Epithelial cell of esophagus (primary cell): ENCODE measurements at regions not wholly inside any gene's neighbourhood (a gene's known extent, or its start where the extent isn't known, plus 50 kb on each side); places are given as distances from the start of the nearest gene placed in this dataset.
"Not testable (repeated sequence)": the region's sequence is repeated elsewhere in the genome, so short reads cannot be mapped to it uniquely, and the experiment has no call there.

Experiments
- DNase-seq: peaks from one replicate; pipeline ENCODE4 v3.0.0; 2010; ENCODE audit warnings: low read depth
- H3K4me3 ChIP-seq: 2 replicates; pipeline ENCODE4 v1.5.1; 2011; ENCODE audit warnings: mild to moderate bottlenecking, low read length, control low read depth
- CTCF ChIP-seq: IDR thresholded peaks from 2 replicates; pipeline ENCODE4 v1.5.1; 2011; ENCODE audit warnings: low read depth, mild to moderate bottlenecking, low read length, control low read depth, inconsistent platforms; ENCODE audit not compliant: insufficient read depth; ENCODE audit errors: missing control alignments

- no peak overlapping the region for H3K4me3 ChIP-seq
- no peak for TF ChIP-seq CTCF
- no peak for DNase-seq
These were observed 186.5 kb upstream of the SPRY2 start for GRCh38 chr13:80527400-80527799.

GRCh38 chr13:80524447-80525215, 183.7 kb upstream of the SPRY2 start:
- H3K4me3 ChIP-seq = no peak overlapping the region
- DNase-seq = peak; percentile 77
- no peak for TF ChIP-seq CTCF

- TF ChIP-seq CTCF = no peak
- H3K4me3 ChIP-seq = no peak overlapping the region
These were observed 182.2 kb upstream of the SPRY2 start for GRCh38 chr13:80523134-80523533.

GRCh38 chr13:80522463-80522862, 181.5 kb upstream of the SPRY2 start:
- not testable (repeated sequence) for DNase-seq, H3K4me3 ChIP-seq

More at GRCh38 chr13:80523134-80523533, 182.2 kb upstream of the SPRY2 start:
- DNase-seq = no peak

- no peak overlapping the region for H3K4me3 ChIP-seq
- no peak for DNase-seq
- TF ChIP-seq CTCF = no peak
These were observed 176.0 kb upstream of the SPRY2 start for GRCh38 chr13:80516818-80517348.

- H3K4me3 ChIP-seq = no peak overlapping the region
- TF ChIP-seq CTCF = no peak
- DNase-seq = no peak
These were observed 174.4 kb upstream of the SPRY2 start for GRCh38 chr13:80515296-80515695.

GRCh38 chr13:80513196-80513595, 172.3 kb upstream of the SPRY2 start:
- H3K4me3 ChIP-seq = no peak overlapping the region
- TF ChIP-seq CTCF = no peak
- no peak for DNase-seq
